HCT116 (cell line): ENCODE measurements at regions not wholly inside any gene's neighbourhood (a gene's known extent, or its start where the extent isn't known, plus 50 kb on each side); places are given as distances from the start of the nearest gene placed in this dataset.

ENCODE experiments used
- ATAC-seq: fragments of 200-7000 bp; cut with Tn5 transposase; 2 replicates; pipeline ENCODE4 v1.9.1; 2020; ENCODE audit warnings: mild to moderate bottlenecking, moderate library complexity
- BruUV-seq: library from RNA; stranded (reverse); fragments of 400-500 nt; replicated peaks from 2 replicates; lab custom pipeline; 2021; lab: Mats Ljungman, UMichigan
- CTCF ChIA-PET: fragments of 300-600 bp; sonication (Branson Sonifier 250); formaldehyde crosslinking; loops from one replicate; lab custom pipeline; 2021; ENCODE audit warnings: antibody characterized with exemption; lab: Charles Lee
- POLR2A ChIA-PET: fragments of 300-600, 350-600 bp; sonication (Branson Sonifier 250); formaldehyde crosslinking; loops from one replicate; lab custom pipeline; 2021; ENCODE audit warnings: antibody characterized with exemption; lab: Charles Lee
- RAD21 ChIA-PET, 2 experiments: fragments of 300-600 bp; sonication (Branson Sonifier 250); formaldehyde crosslinking; loops; one replicate each; lab custom pipeline; 2023; ENCODE audit warnings: low total read pairs in 2 of 2; ENCODE audit not compliant: uncharacterized antibody in 2 of 2, unreplicated experiment in 2 of 2, low non-redundant PET in 1 of 2; lab: Charles Lee
- DNase-seq: peaks from one replicate; pipeline ENCODE4 v3.0.0-alpha.2; 2010; ENCODE audit warnings: low read depth, low spot score
- H2AFZ ChIP-seq: fragments of 200-600 bp; shearing (Covaris generic), sonication (generic); 2 replicates; pipeline ENCODE4 v1.6.1; 2017; ENCODE audit warnings: low read depth, mixed run types, mixed read lengths, antibody characterized with exemption, low read length; ENCODE audit not compliant: poor library complexity, severe bottlenecking
- H3K27ac ChIP-seq: 2 replicates; pipeline ENCODE4 v1.5.1; 2012; ENCODE audit warnings: low read depth, low read length
- H3K27me3 ChIP-seq: fragments of 200-600 bp; sonication (generic); 2 replicates; pipeline ENCODE4 v1.6.1; 2016; ENCODE audit warnings: mixed run types, low read length, mixed read lengths; ENCODE audit not compliant: insufficient read depth
- H3K36me3 ChIP-seq, 2 experiments: fragments of 200-500 bp in 1 of 2; fragments of 200-600 bp in 1 of 2; sonication (Bioruptor generic) in 1 of 2; sonication (generic) in 1 of 2; 2 replicates each; pipeline versions ENCODE4 v1.5.1 to v1.6.1; 2014 to 2016; ENCODE audit warnings: low read length in 2 of 2, inconsistent platforms in 1 of 2, mixed read lengths in 1 of 2, mixed run types in 1 of 2; ENCODE audit not compliant: insufficient read depth in 2 of 2, control insufficient read depth in 1 of 2
- H3K4me1 ChIP-seq, 2 experiments: fragments of 200-600 bp in 1 of 2; sonication (generic) in 1 of 2; 2 replicates each; pipeline versions ENCODE4 v1.5.1 to v1.6.1; 2012 to 2017; ENCODE audit warnings: low read length in 2 of 2, inconsistent platforms in 1 of 2, mild to moderate bottlenecking in 1 of 2, mixed read lengths in 1 of 2, mixed run types in 1 of 2, moderate library complexity in 1 of 2; ENCODE audit not compliant: insufficient read depth in 2 of 2, control insufficient read depth in 1 of 2
- H3K4me2 ChIP-seq: fragments of 200-600 bp; sonication (generic); 2 replicates; pipeline ENCODE4 v1.6.1; 2017; ENCODE audit warnings: mixed run types, low read length, mixed read lengths
- H3K4me3 ChIP-seq, 2 experiments: fragments of 200-600 bp in 1 of 2; sonication (generic) in 1 of 2; replicated peaks in 1 of 2; 2 replicates each; pipeline ENCODE4 v1.5.1; 2011 to 2016; ENCODE audit warnings: low read length in 2 of 2, control low read depth in 1 of 2, low read depth in 1 of 2, mild to moderate bottlenecking in 1 of 2, mixed read lengths in 1 of 2, mixed run types in 1 of 2
- H3K79me2 ChIP-seq: fragments of 200-600 bp; sonication (generic); 2 replicates; pipeline ENCODE4 v1.6.1; 2017; ENCODE audit warnings: mild to moderate bottlenecking, mixed run types, low read length, moderate library complexity, mixed read lengths; ENCODE audit not compliant: insufficient read depth
- H3K9ac ChIP-seq: fragments of 200-600 bp; sonication (generic); 2 replicates; pipeline ENCODE4 v1.6.1; 2016; ENCODE audit warnings: low read length, mixed read lengths
- H3K9me2 ChIP-seq: fragments of 200-600 bp; sonication (generic), shearing (Covaris generic); 2 replicates; pipeline ENCODE4 v1.6.1; 2017; ENCODE audit warnings: mixed run types, mild to moderate bottlenecking, moderate library complexity; ENCODE audit not compliant: insufficient read depth
- H3K9me3 ChIP-seq, 2 experiments: fragments of 200-500 bp in 1 of 2; fragments of 200-600 bp in 1 of 2; sonication (Bioruptor generic) in 1 of 2; sonication (generic) in 1 of 2; 2 replicates each; pipeline ENCODE4 v1.6.1; 2014 to 2017; ENCODE audit warnings: low read length in 2 of 2, mixed read lengths in 2 of 2, inconsistent platforms in 1 of 2, low read depth in 1 of 2, mild to moderate bottlenecking in 1 of 2, mixed run types in 1 of 2, moderate library complexity in 1 of 2; ENCODE audit not compliant: control insufficient read depth in 1 of 2, insufficient read depth in 1 of 2
- H4K20me1 ChIP-seq: fragments of 200-600 bp; sonication (generic), shearing (Covaris generic); 2 replicates; pipeline ENCODE4 v1.6.1; 2017; ENCODE audit warnings: mixed run types, mild to moderate bottlenecking, moderate library complexity; ENCODE audit not compliant: insufficient read depth
- CBX3 ChIP-seq: IDR thresholded peaks from 2 replicates; pipeline ENCODE4 v1.6.1; 2012; ENCODE audit warnings: low read depth
- CEBPB ChIP-seq: IDR thresholded peaks from 2 replicates; pipeline ENCODE4 v1.6.1; 2012; ENCODE audit warnings: low read depth
- CTCF ChIP-seq, 3 experiments: fragments of 200-600 bp in 1 of 3; sonication (generic) in 1 of 3; IDR thresholded peaks in 2 of 3; conservative IDR thresholded peaks in 1 of 3; 2 replicates each; pipeline ENCODE4 v1.5.1; 2012 to 2017; ENCODE audit warnings: low read depth in 2 of 3, low read length in 2 of 3, antibody characterized with exemption in 1 of 3, borderline replicate concordance in 1 of 3, control low read depth in 1 of 3, mild to moderate bottlenecking in 1 of 3, mixed read lengths in 1 of 3, mixed run types in 1 of 3, moderate library complexity in 1 of 3; ENCODE audit not compliant: insufficient read depth in 1 of 3
- POLR2A ChIP-seq: IDR thresholded peaks from 2 replicates; pipeline ENCODE4 v1.7.0; 2011; ENCODE audit warnings: borderline replicate concordance; ENCODE audit not compliant: insufficient read depth, insufficient read length; ENCODE audit errors: extremely low read depth
- POLR2AphosphoS5 ChIP-seq: IDR thresholded peaks from 2 replicates; pipeline ENCODE4 v1.6.1; 2011; ENCODE audit warnings: mild to moderate bottlenecking, low read depth, low read length, moderate library complexity
- RAD21 ChIP-seq: IDR thresholded peaks from 2 replicates; pipeline ENCODE4 v1.6.1; 2012; ENCODE audit warnings: low read depth, mild to moderate bottlenecking
- REST ChIP-seq: IDR thresholded peaks from 2 replicates; pipeline ENCODE4 v1.6.1; 2012; ENCODE audit warnings: low read depth
- SIN3A ChIP-seq: IDR thresholded peaks from 2 replicates; pipeline ENCODE4 v1.6.1; 2012; ENCODE audit warnings: low read depth
- SP1 ChIP-seq: IDR thresholded peaks from 2 replicates; pipeline ENCODE4 v1.6.1; 2012; ENCODE audit warnings: low read depth
- YY1 ChIP-seq: IDR thresholded peaks from 2 replicates; pipeline ENCODE4 v1.6.1; 2011; ENCODE audit warnings: low read length, low read depth, moderate library complexity, mild to moderate bottlenecking; ENCODE audit not compliant: insufficient replicate concordance; ENCODE audit errors: extremely low read depth
- ZFX ChIP-seq: fragments of 450-650 bp; IDR thresholded peaks from 2 replicates; pipeline ENCODE4 v1.6.1; 2017
- ZNF274 ChIP-seq: fragments of 200-500 bp; sonication (Bioruptor generic); IDR thresholded peaks from 2 replicates; pipeline ENCODE4 v1.6.1; 2014; ENCODE audit warnings: mild to moderate bottlenecking, low read depth, low read length, inconsistent platforms
- intact Hi-C: fragments of 100-400 bp; cut with micrococcal nuclease; formaldehyde crosslinking; loops from 2 replicates; pipeline ENCODE4 v1.10.0; 2022

DNA sequence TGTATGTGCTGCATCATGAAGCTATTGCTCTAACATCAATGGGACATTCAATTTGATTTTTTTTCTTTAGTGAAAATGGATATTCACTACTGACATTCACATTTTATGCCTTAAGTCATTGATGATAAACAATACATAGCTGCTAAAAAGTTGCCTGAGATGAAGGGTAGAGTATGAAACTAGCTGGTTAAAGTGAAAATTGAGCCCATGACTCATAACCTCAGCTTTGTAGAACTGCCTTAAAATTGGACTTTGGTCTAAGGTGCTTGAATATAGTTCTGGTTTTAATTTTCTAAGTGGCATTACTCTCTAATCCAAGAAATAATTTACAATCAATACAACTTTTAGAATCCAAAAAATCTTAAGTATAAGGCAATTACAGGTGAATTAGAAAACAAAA lies 740.4 kb upstream of the RIOK2 start:
- H3K9me3 ChIP-seq: no peaks in the 10 kb centered on the region
- CTCF ChIA-PET: no interaction called here
- H3K9me2 ChIP-seq: no peaks in the 10 kb centered on the region
- no peak overlapping the region for H3K27ac ChIP-seq
- no peak overlapping the region for H3K4me2 ChIP-seq
- POLR2A ChIA-PET: no interaction called here
- intact Hi-C loops: no loop called here
- no peaks in the 10 kb centered on the region for H3K79me2 ChIP-seq
- H3K4me1 ChIP-seq: no peaks in the 10 kb centered on the region
- no peaks in the 10 kb centered on the region for H4K20me1 ChIP-seq
- no peaks in the 10 kb centered on the region for H3K27me3 ChIP-seq
- BruUV-seq: no TSS peak
- H2AFZ ChIP-seq: no peak overlapping the region
- no peaks in the 10 kb centered on the region for H3K36me3 ChIP-seq
- DNase-seq (no peak), ATAC-seq (no peak)
- H3K4me3 ChIP-seq: no peak overlapping the region
- H3K9ac ChIP-seq: no peak overlapping the region
- no peak for TF ChIP-seq CEBPB
- no peak for TF ChIP-seq POLR2A
- TF ChIP-seq YY1: no peak
- TF ChIP-seq REST: no peak
- no peak for TF ChIP-seq SIN3A
- TF ChIP-seq POLR2AphosphoS5: no peak
- TF ChIP-seq CBX3: no peak
- no peak for TF ChIP-seq CTCF (IDR thresholded peaks at IDR 0.05 in 2 of 3, conservative IDR thresholded peaks at IDR 0.05 in 1 of 3; ENCODE audit: borderline replicate concordance in 1 of 3, insufficient read depth in 1 of 3, low read depth in 2 of 3, low read length in 2 of 3)
- no peak for TF ChIP-seq ZFX
- no peak for TF ChIP-seq ZNF274
- no peak for TF ChIP-seq SP1
- no peak for TF ChIP-seq RAD21
- RAD21 ChIA-PET: no interaction called here
